ENCODE measurements at regions not wholly inside any gene's neighbourhood (a gene's known extent, or its start where the extent isn't known, plus 50 kb on each side); places are given as distances from the start of the nearest gene placed in this dataset.

GRCh38 chr11:11170352-11171084 is 182.5 kb downstream of the CSNK2A3 start:
- H3K4me3 Mint-ChIP-seq: no peak overlapping the region
- H3K27ac ChIP-seq (ENCODE audit: low read depth, low read length): no peak overlapping the region
- WGBS, 2 experiments (ENCODE audit: insufficient coverage in 1 of 2, insufficient read length in 1 of 2): 91 to 100% methylated on average over 1 to 2 of the region's 2 CpGs

GRCh38 chr11:11169715-11170351 is 183.2 kb downstream of the CSNK2A3 start:
- Mint-ChIP-seq H3K4me3 (no peak overlapping the region), H3K36me3 (ENCODE audit: low read depth) (no peaks in the 10 kb centered on the region), H3K4me1 (no peaks in the 10 kb centered on the region), H3K27me3 (ENCODE audit: insufficient read depth) (peaks cover 5% of the 10 kb centered on the region), H3K27ac (no peak overlapping the region), H3K9me3 (no peaks in the 10 kb centered on the region)
- H3K9me3 ChIP-seq (ENCODE audit: control insufficient read depth, low read length): no peaks in the 10 kb centered on the region
- H3K36me3 ChIP-seq (ENCODE audit: control insufficient read depth, insufficient read depth, low read length): no peaks in the 10 kb centered on the region
- H3K4me1 ChIP-seq (ENCODE audit: control insufficient read depth, insufficient read depth, low read length): no peaks in the 10 kb centered on the region
- DNase-seq: no peak
- no peak overlapping the region for H3K9ac ChIP-seq (ENCODE audit: extremely low read depth, low read length, poor library complexity, severe bottlenecking)
- TF ChIP-seq CTCF (conservative IDR thresholded peaks at IDR 0.05): no peak
- no peak overlapping the region for H3K27ac ChIP-seq (ENCODE audit: low read depth, low read length)
- WGBS, 2 experiments (ENCODE audit: insufficient coverage in 1 of 2, insufficient read length in 1 of 2): 93 to 100% methylated on average over 3 to 4 of the region's 4 CpGs
- H3K4me3 ChIP-seq (ENCODE audit: low read length): no peak overlapping the region
- no peaks in the 10 kb centered on the region for H3K27me3 ChIP-seq (ENCODE audit: control insufficient read depth, insufficient read depth, low read length, poor library complexity, severe bottlenecking)

More at GRCh38 chr11:11170352-11171084, 182.5 kb downstream of the CSNK2A3 start:
- Histone ChIP-seq H3K4me1 (ENCODE audit: control insufficient read depth, insufficient read depth, low read length) (no peaks in the 10 kb centered on the region), H3K27me3 (ENCODE audit: control insufficient read depth, insufficient read depth, low read length, poor library complexity, severe bottlenecking) (no peaks in the 10 kb centered on the region), H3K36me3 (ENCODE audit: control insufficient read depth, insufficient read depth, low read length) (no peaks in the 10 kb centered on the region), H3K9me3 (ENCODE audit: control insufficient read depth, low read length) (no peaks in the 10 kb centered on the region), H3K4me3 (ENCODE audit: low read length) (no peak overlapping the region), H3K9ac (ENCODE audit: extremely low read depth, low read length, poor library complexity, severe bottlenecking) (no peak overlapping the region)
- TF ChIP-seq CTCF (conservative IDR thresholded peaks at IDR 0.05): no peak
- no peak overlapping the region for H3K27ac Mint-ChIP-seq
- no peaks in the 10 kb centered on the region for H3K36me3 Mint-ChIP-seq (ENCODE audit: low read depth)
- H3K4me1 Mint-ChIP-seq: no peaks in the 10 kb centered on the region
- peaks cover 2% of the 10 kb centered on the region for H3K27me3 Mint-ChIP-seq (ENCODE audit: insufficient read depth)
- DNase-seq: no peak
- H3K9me3 Mint-ChIP-seq: no peaks in the 10 kb centered on the region

- Histone ChIP-seq H3K4me1 (ENCODE audit: control insufficient read depth, insufficient read depth, low read length) (no peaks in the 10 kb centered on the region), H3K36me3 (ENCODE audit: control insufficient read depth, insufficient read depth, low read length) (no peaks in the 10 kb centered on the region), H3K27ac (ENCODE audit: low read depth, low read length) (no peak overlapping the region), H3K4me3 (ENCODE audit: low read length) (no peak overlapping the region), H3K27me3 (ENCODE audit: control insufficient read depth, insufficient read depth, low read length, poor library complexity, severe bottlenecking) (no peaks in the 10 kb centered on the region), H3K9me3 (ENCODE audit: control insufficient read depth, low read length) (no peaks in the 10 kb centered on the region), H3K9ac (ENCODE audit: extremely low read depth, low read length, poor library complexity, severe bottlenecking) (no peak overlapping the region)
- Mint-ChIP-seq H3K36me3 (ENCODE audit: low read depth) (no peaks in the 10 kb centered on the region), H3K4me3 (no peak overlapping the region), H3K27me3 (ENCODE audit: insufficient read depth) (peaks cover 17% of the 10 kb centered on the region), H3K4me1 (no peaks in the 10 kb centered on the region), H3K27ac (no peak overlapping the region), H3K9me3 (no peaks in the 10 kb centered on the region)
- WGBS, 2 experiments (ENCODE audit: insufficient coverage in 1 of 2, insufficient read length in 1 of 2): 61 to 90% methylated on average over 2 to 3 of the region's 3 CpGs
- TF ChIP-seq CTCF (conservative IDR thresholded peaks at IDR 0.05): no peak
- DNase-seq: no peak
These were observed 185.2 kb downstream of the CSNK2A3 start for GRCh38 chr11:11167806-11168205.
